ENCODE measurements at regions not wholly inside any gene's neighbourhood (a gene's known extent, or its start where the extent isn't known, plus 50 kb on each side); places are given as distances from the start of the nearest gene placed in this dataset.

DNA sequence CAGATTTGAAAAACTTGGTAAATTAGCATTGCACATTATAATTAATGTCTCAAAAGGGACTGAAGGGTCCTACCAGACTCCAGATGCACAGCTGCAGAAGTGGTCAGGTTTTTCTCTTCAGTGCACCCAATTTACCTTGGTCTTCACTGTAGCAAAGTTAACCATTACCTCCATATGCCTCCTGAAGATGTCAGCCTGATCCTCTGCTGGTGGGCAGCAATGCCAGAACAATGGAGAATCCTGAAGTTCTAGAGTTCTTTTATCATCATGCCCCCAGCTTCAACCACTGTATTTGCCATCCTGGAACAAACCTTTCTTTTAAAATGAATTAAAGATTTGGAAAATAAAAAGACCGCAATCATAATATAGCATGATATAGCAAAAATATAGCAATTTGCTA lies 1774.8 kb upstream of the CELF4 start:
- no peak for TF ChIP-seq POLR2A (IDR thresholded peaks at IDR 0.05; ENCODE audit: extremely low read depth, insufficient read length)
- TF ChIP-seq CTCF (IDR thresholded peaks at IDR 0.05; ENCODE audit: low read depth, low read length) = no peak
- TF ChIP-seq, protein P1, sequence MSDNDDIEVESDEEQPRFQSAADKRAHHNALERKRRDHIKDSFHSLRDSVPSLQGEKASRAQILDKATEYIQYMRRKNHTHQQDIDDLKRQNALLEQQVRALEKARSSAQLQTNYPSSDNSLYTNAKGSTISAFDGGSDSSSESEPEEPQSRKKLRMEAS (IDR thresholded peaks at IDR 0.05; ENCODE audit: low read depth, low read length) = no peak
- no peak for TF ChIP-seq MYC (IDR thresholded peaks at IDR 0.05; ENCODE audit: low read depth, low read length)
